HepG2 (cell line): ENCODE measurements at regions not wholly inside any gene's neighbourhood (a gene's known extent, or its start where the extent isn't known, plus 50 kb on each side); places are given as distances from the start of the nearest gene placed in this dataset.
A peak's percentile ranks its signal among the peaks of the same experiment; 100 is the strongest.

Experiments
- ATAC-seq: fragments of 200-7000 bp; cut with Tn5 transposase; 3 replicates; pipeline ENCODE4 v1.9.1; 2020; ENCODE audit warnings: mild to moderate bottlenecking, moderate library complexity
- BruUV-seq: library from RNA; stranded (reverse); fragments of 400-500 nt; replicated peaks from 2 replicates; lab custom pipeline; 2021; lab: Mats Ljungman, UMichigan
- CTCF ChIA-PET: fragments of 300-600 bp; formaldehyde crosslinking; extraction: SDS; loops from one replicate; lab custom pipeline; 2021; ENCODE audit warnings: low total read pairs, inconsistent platforms, low intra/inter-chr PET ratio; lab: Yijun Ruan, JAX
- POLR2A ChIA-PET: fragments of 350-600 bp; sonication (Branson Sonifier 250); formaldehyde crosslinking; loops from one replicate; lab custom pipeline; 2020; ENCODE audit warnings: antibody characterized with exemption, inconsistent platforms; lab: Yijun Ruan, JAX
- DNase-seq: peaks from one replicate; pipeline ENCODE4 v3.0.0-alpha.2; 2015; ENCODE audit warnings: low spot score
- FAIRE-seq: peaks from 3 replicates; lab custom pipeline; 2011; peaks lifted over from hg19 to GRCh38; lab: Jason Lieb, UNC
- H2AFZ ChIP-seq: one replicate; pipeline ENCODE4 v1.6.1; 2011; ENCODE audit warnings: low read length, inconsistent platforms
- H3K27ac ChIP-seq: fragments of 300-600 bp; 3 replicates; pipeline ENCODE4 v1.8.0; 2011; ENCODE audit warnings: mixed run types, mild to moderate bottlenecking, mixed read lengths, low read length, inconsistent platforms; ENCODE audit not compliant: insufficient read depth; ENCODE audit errors: extremely low read length
- H3K27me3 ChIP-seq, 2 experiments: fragments of 200-600 bp in 1 of 2; 2 replicates in 1 of 2; 3 replicates in 1 of 2; pipeline versions ENCODE4 v1.6.0 to v1.8.0; 2011; ENCODE audit warnings: low read length in 2 of 2, mild to moderate bottlenecking in 2 of 2, moderate library complexity in 2 of 2, inconsistent platforms in 1 of 2; ENCODE audit not compliant: insufficient read depth in 2 of 2, control insufficient read depth in 1 of 2
- H3K36me3 ChIP-seq, 2 experiments: fragments of 200-600 bp in 1 of 2; replicated peaks in 1 of 2; 2 replicates in 1 of 2; 3 replicates in 1 of 2; pipeline versions ENCODE4 v1.5.1 to v1.8.0; 2011; ENCODE audit warnings: low read length in 2 of 2, inconsistent platforms in 1 of 2; ENCODE audit not compliant: insufficient read depth in 2 of 2, control insufficient read depth in 1 of 2
- H3K4me1 ChIP-seq: 2 replicates; pipeline ENCODE4 v1.5.1; 2012; ENCODE audit warnings: low read length, inconsistent platforms; ENCODE audit not compliant: insufficient read depth
- H3K4me2 ChIP-seq: 2 replicates; pipeline ENCODE4 v1.6.0; 2011; ENCODE audit warnings: low read depth, low read length, inconsistent platforms
- H3K4me3 ChIP-seq, 3 experiments: fragments of 200-600 bp in 1 of 3; sonication (generic), shearing (Covaris generic) in 1 of 3; replicated peaks in 1 of 3; 2 replicates each; pipeline ENCODE4 v1.5.1; 2011 to 2016; ENCODE audit warnings: low read length in 3 of 3, inconsistent platforms in 2 of 3, low read depth in 2 of 3, mild to moderate bottlenecking in 2 of 3, control low read depth in 1 of 3, mixed read lengths in 1 of 3; ENCODE audit not compliant: insufficient read depth in 1 of 3
- H3K79me2 ChIP-seq: one replicate; pipeline ENCODE4 v1.6.1; 2011; ENCODE audit warnings: low read length, inconsistent platforms; ENCODE audit not compliant: insufficient read depth
- H3K9ac ChIP-seq: 2 replicates; pipeline ENCODE4 v1.6.0; 2011; ENCODE audit warnings: mild to moderate bottlenecking, low read depth, low read length, inconsistent platforms; ENCODE audit not compliant: insufficient read depth
- H3K9me3 ChIP-seq: 2 replicates; pipeline ENCODE4 v1.5.1; 2012; ENCODE audit warnings: mild to moderate bottlenecking, low read length
- H4K20me1 ChIP-seq: 2 replicates; pipeline ENCODE4 v1.6.0; 2011; ENCODE audit warnings: inconsistent platforms, mild to moderate bottlenecking, low read length, moderate library complexity; ENCODE audit not compliant: insufficient read depth
- ATF7 ChIP-seq, 2 experiments: fragments of 450-650 bp in 1 of 2; sonication (generic) in 1 of 2; formaldehyde crosslinking in 1 of 2; IDR thresholded peaks; 2 replicates each; pipeline versions ENCODE4 v1.4.0 to v1.6.1; 2016 to 2020; ENCODE audit warnings: antibody characterized with exemption in 1 of 2, mild to moderate bottlenecking in 1 of 2, missing genetic modification reagents in 1 of 2
- CREB1 ChIP-seq, 2 experiments: fragments of 450-650 bp in 1 of 2; IDR thresholded peaks; 2 replicates each; pipeline ENCODE4 v1.6.1; 2016 to 2017; ENCODE audit warnings: control low read depth in 1 of 2, mild to moderate bottlenecking in 1 of 2, missing compliant biosample characterization in 1 of 2, missing genetic modification characterization in 1 of 2
- EZH2 ChIP-seq: conservative IDR thresholded peaks from 2 replicates; pipeline ENCODE4 v1.6.1; 2012; ENCODE audit warnings: mild to moderate bottlenecking, low read depth, low read length, moderate library complexity
- NFATC3 ChIP-seq: sonication (generic); formaldehyde crosslinking; IDR thresholded peaks from 2 replicates; pipeline ENCODE4 v1.5.1; 2020; ENCODE audit warnings: mild to moderate bottlenecking, missing genetic modification reagents
- SMAD9 ChIP-seq: sonication (generic); formaldehyde crosslinking; IDR thresholded peaks from 2 replicates; pipeline ENCODE4 v1.5.1; 2020; ENCODE audit warnings: mild to moderate bottlenecking, missing genetic modification reagents
- THAP7 ChIP-seq: sonication (generic); formaldehyde crosslinking; IDR thresholded peaks from 2 replicates; pipeline ENCODE4 v1.8.1; 2023; ENCODE audit warnings: mild to moderate bottlenecking, missing genetic modification reagents
- THAP9 ChIP-seq: sonication (generic); formaldehyde crosslinking; IDR thresholded peaks from 2 replicates; pipeline ENCODE4; 2020; ENCODE audit warnings: missing genetic modification reagents, mild to moderate bottlenecking, borderline replicate concordance
- USF2 ChIP-seq, 2 experiments: sonication (generic) in 1 of 2; formaldehyde crosslinking in 1 of 2; IDR thresholded peaks; 2 replicates each; pipeline versions ENCODE4 v1.5.1 to v1.6.1; 2011 to 2020; ENCODE audit warnings: borderline replicate concordance in 1 of 2, low read depth in 1 of 2, low read length in 1 of 2, mild to moderate bottlenecking in 1 of 2, missing genetic modification reagents in 1 of 2, moderate library complexity in 1 of 2
- XBP1 ChIP-seq: sonication (generic); formaldehyde crosslinking; IDR thresholded peaks from 2 replicates; pipeline ENCODE4 v1.5.0; 2020; ENCODE audit warnings: missing genetic modification reagents
- ZBTB8A ChIP-seq: sonication (generic); formaldehyde crosslinking; IDR thresholded peaks from 2 replicates; pipeline ENCODE4 v1.4.0; 2020; ENCODE audit warnings: mild to moderate bottlenecking, low read depth, missing genetic modification reagents, borderline replicate concordance
- ZNF138 ChIP-seq: sonication (generic); formaldehyde crosslinking; IDR thresholded peaks from 2 replicates; pipeline ENCODE4 v1.5.0; 2020; ENCODE audit warnings: mild to moderate bottlenecking, low read depth, missing genetic modification reagents
- ZNF20 ChIP-seq: sonication (generic); formaldehyde crosslinking; IDR thresholded peaks from 2 replicates; pipeline ENCODE4 v1.4.0; 2020; ENCODE audit warnings: mild to moderate bottlenecking, moderate library complexity, missing genetic modification reagents
- ZNF644 ChIP-seq: IDR thresholded peaks from 2 replicates; pipeline ENCODE4 v1.6.1; 2016; ENCODE audit warnings: low read depth
- WGBS: methylation state at CpG from one replicate; pipeline ENCODE4 v1.1.6; 2017; ENCODE audit warnings: low lambda C conversion rate; 5-methylcytosine and 5-hydroxymethylcytosine counted together
- in situ Hi-C: cut with HindIII; loops from 2 replicates; pipeline ENCODE4 v1.10.0; 2017; ENCODE audit warnings: low pct_unique_long_range_greater_than_20kb; ENCODE audit not compliant: extremely low pct_ligation_motif_present
- intact Hi-C: fragments of 100-400 bp; cut with micrococcal nuclease; formaldehyde crosslinking; loops from one replicate; pipeline ENCODE4 v1.10.0; 2022; ENCODE audit not compliant: unreplicated experiment

GRCh38 chr9:82263619-82264018 lies 275.0 kb downstream of the SPATA31D1 start:
- Histone ChIP-seq H3K9me3 (no peaks in the 10 kb centered on the region), H3K4me3 (no peak overlapping the region), H3K4me2 (no peak overlapping the region), H3K9ac (no peak overlapping the region), H4K20me1 (no peaks in the 10 kb centered on the region), H3K4me1 (no peaks in the 10 kb centered on the region), H2AFZ (no peak overlapping the region), H3K27me3 (no peaks in the 10 kb centered on the region), H3K36me3 (no peaks in the 10 kb centered on the region), H3K27ac (no peak overlapping the region), H3K79me2 (no peaks in the 10 kb centered on the region)
- DNase-seq (no peak), ATAC-seq (no peak), FAIRE-seq (no peak)
- WGBS, result 62% methylated on average over 1 of the region's 1 CpG
- TF ChIP-seq CREB1 (IDR thresholded peaks at IDR 0.05) (peak; percentile 34; the same call in 1 of the 2 replicates), CREB1 (CRISPR knock-in tag; IDR thresholded peaks at IDR 0.05) (no peak), ATF7 (IDR thresholded peaks at IDR 0.05) (peak; percentile 59; the same call in 1 of the 2 replicates), ATF7 (CRISPR knock-in tag; IDR thresholded peaks at IDR 0.05) (no peak), NFATC3 (CRISPR knock-in tag) (no peak), THAP9 (no peak), XBP1 (no peak)
- in situ Hi-C loops (no loop called here), intact Hi-C loops (no loop called here)
- ChIA-PET CTCF (no interaction called here), POLR2A (no interaction called here)
- BruUV-seq, result no TSS peak

- Histone ChIP-seq H3K27ac (no peak overlapping the region), H4K20me1 (no peaks in the 10 kb centered on the region), H3K4me2 (no peak overlapping the region), H3K4me1 (no peaks in the 10 kb centered on the region), H3K36me3 (no peaks in the 10 kb centered on the region), H3K79me2 (no peaks in the 10 kb centered on the region), H2AFZ (no peak overlapping the region), H3K9ac (no peak overlapping the region), H3K9me3 (no peaks in the 10 kb centered on the region), H3K27me3 (no peaks in the 10 kb centered on the region), H3K4me3 (no peak overlapping the region)
- ChIA-PET POLR2A (no interaction called here), CTCF (no interaction called here)
- FAIRE-seq, result no peak
- WGBS, result 0% methylated on average over 1 of the region's 1 CpG
- no TSS peak for BruUV-seq
- ATAC-seq, result no peak
- no peak for DNase-seq
- intact Hi-C loops, result no loop called here
- in situ Hi-C loops, result no loop called here
- TF ChIP-seq ZNF138 (no peak), ZBTB8A (CRISPR knock-in tag) (no peak), ZNF644 (CRISPR knock-in tag) (no peak), EZH2 (no peak), USF2 (IDR thresholded peaks at IDR 0.05; ENCODE audit: low read depth, low read length) (no peak), USF2 (CRISPR knock-in tag; IDR thresholded peaks at IDR 0.05; ENCODE audit: borderline replicate concordance) (no peak), SMAD9 (CRISPR knock-in tag) (no peak), THAP7 (no peak), ZNF20 (CRISPR knock-in tag) (no peak)
Measured at GRCh38 chr9:82271106-82271561, 282.6 kb downstream of the SPATA31D1 start.
